ENCODE measurements at regions not wholly inside any gene's neighbourhood (a gene's known extent, or its start where the extent isn't known, plus 50 kb on each side); places are given as distances from the start of the nearest gene placed in this dataset.

DNA sequence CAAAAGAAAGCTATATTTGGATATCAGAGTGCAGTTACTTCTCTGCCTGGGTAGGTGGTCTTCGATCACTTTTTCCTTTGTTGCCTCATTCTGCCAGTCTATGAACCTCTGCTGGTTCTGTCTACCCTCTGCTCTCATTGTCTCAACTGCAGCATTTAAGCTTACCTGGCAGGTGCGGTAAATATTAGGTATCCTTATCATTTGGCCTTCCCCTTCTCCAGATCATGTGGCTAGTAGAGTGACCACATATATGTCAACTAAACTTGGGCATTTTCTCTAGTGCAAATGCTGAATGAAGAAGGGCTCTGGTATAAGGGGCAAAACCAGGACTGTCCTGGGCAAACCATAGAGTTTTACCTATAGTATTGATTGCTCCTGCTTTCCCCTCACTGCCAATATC lies 180.8 kb downstream of the MDFIC start:
- TF ChIP-seq, protein P1, sequence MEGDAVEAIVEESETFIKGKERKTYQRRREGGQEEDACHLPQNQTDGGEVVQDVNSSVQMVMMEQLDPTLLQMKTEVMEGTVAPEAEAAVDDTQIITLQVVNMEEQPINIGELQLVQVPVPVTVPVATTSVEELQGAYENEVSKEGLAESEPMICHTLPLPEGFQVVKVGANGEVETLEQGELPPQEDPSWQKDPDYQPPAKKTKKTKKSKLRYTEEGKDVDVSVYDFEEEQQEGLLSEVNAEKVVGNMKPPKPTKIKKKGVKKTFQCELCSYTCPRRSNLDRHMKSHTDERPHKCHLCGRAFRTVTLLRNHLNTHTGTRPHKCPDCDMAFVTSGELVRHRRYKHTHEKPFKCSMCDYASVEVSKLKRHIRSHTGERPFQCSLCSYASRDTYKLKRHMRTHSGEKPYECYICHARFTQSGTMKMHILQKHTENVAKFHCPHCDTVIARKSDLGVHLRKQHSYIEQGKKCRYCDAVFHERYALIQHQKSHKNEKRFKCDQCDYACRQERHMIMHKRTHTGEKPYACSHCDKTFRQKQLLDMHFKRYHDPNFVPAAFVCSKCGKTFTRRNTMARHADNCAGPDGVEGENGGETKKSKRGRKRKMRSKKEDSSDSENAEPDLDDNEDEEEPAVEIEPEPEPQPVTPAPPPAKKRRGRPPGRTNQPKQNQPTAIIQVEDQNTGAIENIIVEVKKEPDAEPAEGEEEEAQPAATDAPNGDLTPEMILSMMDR (IDR thresholded peaks at IDR 0.05): no peak
- no peak for TF ChIP-seq EZH2 (IDR thresholded peaks at IDR 0.05; ENCODE audit: borderline replicate concordance, insufficient read depth, low read depth, low read length, poor library complexity, severe bottlenecking)
